Caco-2 (cell line): ENCODE measurements at regions not wholly inside any gene's neighbourhood (a gene's known extent, or its start where the extent isn't known, plus 50 kb on each side); places are given as distances from the start of the nearest gene placed in this dataset.

ENCODE experiments used
- BruUV-seq: library from RNA; stranded (reverse); fragments of 400-500 nt; replicated peaks from 2 replicates; lab custom pipeline; 2021; lab: Mats Ljungman, UMichigan
- CTCF ChIA-PET: fragments of 300-600 bp; sonication (Branson Sonifier 250); formaldehyde crosslinking; loops from one replicate; lab custom pipeline; 2022; ENCODE audit warnings: antibody characterized with exemption; lab: Charles Lee
- POLR2A ChIA-PET: fragments of 300-600 bp; sonication (Branson Sonifier 250); formaldehyde crosslinking; loops from one replicate; lab custom pipeline; 2022; ENCODE audit warnings: antibody characterized with exemption; lab: Charles Lee
- DNase-seq, 2 experiments: peaks; one replicate each; pipeline versions ENCODE4 v3.0.0 to v3.0.0-alpha.2; 2020 to 2022
- H3K27me3 ChIP-seq: replicated peaks from 2 replicates; pipeline ENCODE4 v1.6.0; 2011; ENCODE audit warnings: low read length; ENCODE audit not compliant: control insufficient read depth, insufficient read depth
- H3K36me3 ChIP-seq: 2 replicates; pipeline ENCODE4 v1.5.1; 2011; ENCODE audit warnings: low read length; ENCODE audit not compliant: control insufficient read depth, insufficient read depth
- H3K4me1 ChIP-seq: fragments of 250-450 bp; sonication (Bioruptor Pico); 2 replicates; pipeline ENCODE4 v1.5.1; 2020; ENCODE audit warnings: mild to moderate bottlenecking
- H3K4me3 ChIP-seq: 2 replicates; pipeline ENCODE4 v1.5.1; 2011; ENCODE audit warnings: low read depth, mild to moderate bottlenecking, control low read depth, low read length
- H3K9me3 ChIP-seq: fragments of 250-450 bp; sonication (Bioruptor Pico); 2 replicates; pipeline ENCODE4 v1.5.1; 2020; ENCODE audit warnings: mild to moderate bottlenecking, moderate library complexity
- H3K27ac Mint-ChIP-seq: one replicate; pipeline ENCODE4 v1.8.0; 2022; ENCODE audit warnings: mixed read lengths; ENCODE audit not compliant: unreplicated experiment
- H3K27me3 Mint-ChIP-seq: one replicate; pipeline ENCODE4 v1.8.0; 2022; ENCODE audit warnings: mixed read lengths; ENCODE audit not compliant: insufficient read depth, unreplicated experiment
- H3K36me3 Mint-ChIP-seq: one replicate; pipeline ENCODE4 v1.8.0; 2022; ENCODE audit warnings: mild to moderate bottlenecking, mixed read lengths; ENCODE audit not compliant: insufficient read depth, unreplicated experiment
- H3K4me1 Mint-ChIP-seq: one replicate; pipeline ENCODE4 v1.8.0; 2022; ENCODE audit warnings: low read depth, mixed read lengths; ENCODE audit not compliant: unreplicated experiment
- H3K4me3 Mint-ChIP-seq: one replicate; pipeline ENCODE4 v1.8.0; 2022; ENCODE audit warnings: mild to moderate bottlenecking, moderate library complexity, mixed read lengths; ENCODE audit not compliant: unreplicated experiment
- H3K9me3 Mint-ChIP-seq: one replicate; pipeline ENCODE4 v1.8.0; 2022; ENCODE audit warnings: mixed read lengths; ENCODE audit not compliant: unreplicated experiment
- intact Hi-C: fragments of 100-400 bp; cut with micrococcal nuclease; formaldehyde crosslinking; loops from one replicate; pipeline ENCODE4 v1.10.0; 2022; ENCODE audit not compliant: unreplicated experiment
- TF ChIP-seq, protein P1 (sequence below), 2 experiments: fragments of 200-600 bp in 1 of 2; IDR thresholded peaks; 1 replicate in 1 of 2; 2 replicates in 1 of 2; pipeline versions ENCODE4 v1.5.1 to v1.8.0; 2011 to 2022; ENCODE audit warnings: antibody characterized with exemption in 1 of 2, control low read depth in 1 of 2, inconsistent platforms in 1 of 2, low read depth in 1 of 2, low read length in 1 of 2, mild to moderate bottlenecking in 1 of 2, moderate library complexity in 1 of 2; ENCODE audit not compliant: insufficient read depth in 1 of 2, severe bottlenecking in 1 of 2, unreplicated experiment in 1 of 2

DNA sequence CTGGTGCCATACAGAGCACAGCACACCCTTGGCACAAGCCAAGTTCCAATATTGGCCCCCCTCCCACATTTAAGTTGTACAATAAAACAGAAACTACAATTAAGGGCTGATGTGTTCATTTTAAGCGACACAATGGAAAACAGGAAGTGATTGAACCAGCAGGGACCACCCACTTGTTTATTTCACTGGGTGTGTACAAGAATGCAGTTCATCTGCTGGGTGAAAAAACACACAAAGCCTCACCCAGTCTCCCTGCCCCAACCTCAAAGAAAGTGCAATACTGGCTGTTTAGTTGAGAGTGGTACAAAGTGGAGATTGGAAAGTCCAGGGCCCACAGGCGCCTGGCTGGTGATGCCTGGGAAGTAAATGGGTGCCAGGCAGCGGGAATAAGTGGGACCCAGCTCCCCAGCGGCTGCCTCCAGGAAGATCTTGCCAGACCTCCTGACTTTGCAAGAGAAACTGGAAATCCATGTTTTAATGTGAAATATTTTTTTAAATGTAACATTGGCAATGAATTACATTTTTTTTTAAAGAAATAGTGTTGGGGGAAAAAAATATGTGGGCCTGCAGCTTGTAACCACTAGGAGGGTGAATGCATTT lies 322.1 kb downstream of the ZNF536 start:
- POLR2A ChIA-PET, result no interaction called here
- Mint-ChIP-seq H3K9me3 (no peaks in the 10 kb centered on the region), H3K4me3 (no peak overlapping the region), H3K4me1 (no peaks in the 10 kb centered on the region), H3K36me3 (no peaks in the 10 kb centered on the region), H3K27me3 (peaks cover 15% of the 10 kb centered on the region), H3K27ac (no peak overlapping the region)
- Histone ChIP-seq H3K27me3 (no peaks in the 10 kb centered on the region; the same call in 1 of the 2 replicates), H3K36me3 (no peaks in the 10 kb centered on the region), H3K4me1 (no peaks in the 10 kb centered on the region), H3K9me3 (no peaks in the 10 kb centered on the region), H3K4me3 (no peak overlapping the region)
- CTCF ChIA-PET, result no interaction called here
- intact Hi-C loops, result no loop called here
- no TSS peak for BruUV-seq
- no peak for DNase-seq
- TF ChIP-seq, protein P1, sequence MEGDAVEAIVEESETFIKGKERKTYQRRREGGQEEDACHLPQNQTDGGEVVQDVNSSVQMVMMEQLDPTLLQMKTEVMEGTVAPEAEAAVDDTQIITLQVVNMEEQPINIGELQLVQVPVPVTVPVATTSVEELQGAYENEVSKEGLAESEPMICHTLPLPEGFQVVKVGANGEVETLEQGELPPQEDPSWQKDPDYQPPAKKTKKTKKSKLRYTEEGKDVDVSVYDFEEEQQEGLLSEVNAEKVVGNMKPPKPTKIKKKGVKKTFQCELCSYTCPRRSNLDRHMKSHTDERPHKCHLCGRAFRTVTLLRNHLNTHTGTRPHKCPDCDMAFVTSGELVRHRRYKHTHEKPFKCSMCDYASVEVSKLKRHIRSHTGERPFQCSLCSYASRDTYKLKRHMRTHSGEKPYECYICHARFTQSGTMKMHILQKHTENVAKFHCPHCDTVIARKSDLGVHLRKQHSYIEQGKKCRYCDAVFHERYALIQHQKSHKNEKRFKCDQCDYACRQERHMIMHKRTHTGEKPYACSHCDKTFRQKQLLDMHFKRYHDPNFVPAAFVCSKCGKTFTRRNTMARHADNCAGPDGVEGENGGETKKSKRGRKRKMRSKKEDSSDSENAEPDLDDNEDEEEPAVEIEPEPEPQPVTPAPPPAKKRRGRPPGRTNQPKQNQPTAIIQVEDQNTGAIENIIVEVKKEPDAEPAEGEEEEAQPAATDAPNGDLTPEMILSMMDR (IDR thresholded peaks at IDR 0.05; ENCODE audit: insufficient read depth in 1 of 2, low read depth in 1 of 2, low read length in 1 of 2, severe bottlenecking in 1 of 2, unreplicated experiment in 1 of 2), result no peak

GRCh38 chr19:30692879-30693503 lies 320.8 kb downstream of the ZNF536 start:
- intact Hi-C loops, result no loop called here
- ChIA-PET CTCF (no interaction called here), POLR2A (no interaction called here)
- H3K27me3 Mint-ChIP-seq, result peaks cover 15% of the 10 kb centered on the region
- DNase-seq, result no peak
- no peaks in the 10 kb centered on the region for H3K36me3 Mint-ChIP-seq
- H3K9me3 ChIP-seq, result no peaks in the 10 kb centered on the region
- no peak overlapping the region for H3K27ac Mint-ChIP-seq
- H3K9me3 Mint-ChIP-seq, result no peaks in the 10 kb centered on the region
- no peaks in the 10 kb centered on the region; the same call in 1 of the 2 replicates for H3K27me3 ChIP-seq
- no peaks in the 10 kb centered on the region for H3K4me1 Mint-ChIP-seq
- H3K36me3 ChIP-seq, result no peaks in the 10 kb centered on the region
- no peak overlapping the region for H3K4me3 Mint-ChIP-seq
- no peak overlapping the region for H3K4me3 ChIP-seq
- TF ChIP-seq, protein P1 (IDR thresholded peaks at IDR 0.05; ENCODE audit: insufficient read depth in 1 of 2, low read depth in 1 of 2, low read length in 1 of 2, severe bottlenecking in 1 of 2, unreplicated experiment in 1 of 2), result no peak
- no peaks in the 10 kb centered on the region for H3K4me1 ChIP-seq
- BruUV-seq, result no TSS peak

DNA sequence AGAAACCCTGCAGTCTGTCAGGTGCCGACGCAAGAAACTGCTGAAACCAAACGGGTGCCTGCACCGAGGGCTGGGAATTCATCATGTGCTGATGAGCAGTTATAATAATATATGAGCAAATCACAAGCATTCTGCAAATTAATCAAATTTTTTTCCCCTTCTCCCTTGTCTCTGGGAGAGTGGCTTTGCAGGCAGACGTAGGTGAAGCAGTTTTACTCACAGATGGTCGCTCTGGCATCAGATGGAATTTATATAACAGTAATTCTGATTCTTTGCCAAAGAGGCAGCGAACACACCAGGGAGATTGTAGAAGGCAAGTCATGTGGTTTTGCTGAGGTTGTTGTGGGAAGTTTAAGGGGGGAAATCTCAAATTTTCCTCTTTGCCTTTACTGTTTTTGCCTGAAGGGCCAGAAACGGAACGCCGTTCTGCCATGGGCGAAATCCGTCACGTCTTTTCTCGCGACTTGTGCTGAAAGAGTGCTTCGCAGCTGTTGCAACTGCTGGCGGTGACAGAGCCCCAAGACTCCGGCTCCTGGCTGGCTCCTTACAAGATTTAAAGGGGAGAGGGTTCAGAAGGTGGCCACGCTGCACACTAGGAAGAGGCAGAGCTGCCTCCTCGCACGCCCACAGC lies 320.1 kb downstream of the ZNF536 start:
- TF ChIP-seq, protein P1 (IDR thresholded peaks at IDR 0.05; ENCODE audit: insufficient read depth in 1 of 2, low read depth in 1 of 2, low read length in 1 of 2, severe bottlenecking in 1 of 2, unreplicated experiment in 1 of 2), result no peak
- Mint-ChIP-seq H3K4me1 (no peaks in the 10 kb centered on the region), H3K27me3 (peaks cover 17% of the 10 kb centered on the region), H3K36me3 (no peaks in the 10 kb centered on the region), H3K27ac (no peak overlapping the region), H3K4me3 (no peak overlapping the region), H3K9me3 (no peaks in the 10 kb centered on the region)
- Histone ChIP-seq H3K36me3 (no peaks in the 10 kb centered on the region), H3K9me3 (no peaks in the 10 kb centered on the region), H3K4me3 (no peak overlapping the region), H3K4me1 (no peaks in the 10 kb centered on the region), H3K27me3 (no peaks in the 10 kb centered on the region; the same call in 1 of the 2 replicates)
- DNase-seq, result no peak
- ChIA-PET CTCF (no interaction called here), POLR2A (no interaction called here)
- no TSS peak for BruUV-seq
- intact Hi-C loops, result no loop called here
